HEK293 (cell line): ENCODE measurements at regions not wholly inside any gene's neighbourhood (a gene's known extent, or its start where the extent isn't known, plus 50 kb on each side); places are given as distances from the start of the nearest gene placed in this dataset.

Experiments
- HOXA7 ChIP-seq: sonication (generic); formaldehyde crosslinking; IDR thresholded peaks from 2 replicates; pipeline ENCODE4 v1.8.1; 2022; ENCODE audit warnings: missing genetic modification reagents, borderline replicate concordance
- ZNF311 ChIP-seq: fragments of 450-650 bp; formaldehyde crosslinking; IDR thresholded peaks from 2 replicates; pipeline ENCODE4 v1.5.1; 2017; ENCODE audit warnings: missing biosample characterization, missing genetic modification characterization, borderline replicate concordance
- ZNF654 ChIP-seq: fragments of 450-650 bp; formaldehyde crosslinking; IDR thresholded peaks from 2 replicates; pipeline ENCODE4 v1.5.1; 2016; ENCODE audit warnings: low read depth, missing biosample characterization, missing genetic modification characterization
- TF ChIP-seq, protein P1 (sequence below): fragments of 450-650 bp; formaldehyde crosslinking; IDR thresholded peaks from 2 replicates; pipeline ENCODE4 v1.5.1; 2017; ENCODE audit warnings: missing biosample characterization, mild to moderate bottlenecking, missing genetic modification characterization, moderate library complexity
- TF ChIP-seq, protein P2 (sequence below): fragments of 450-650 bp; formaldehyde crosslinking; IDR thresholded peaks from 2 replicates; pipeline ENCODE4 v1.5.1; 2016; ENCODE audit warnings: missing biosample characterization, missing genetic modification characterization

DNA sequence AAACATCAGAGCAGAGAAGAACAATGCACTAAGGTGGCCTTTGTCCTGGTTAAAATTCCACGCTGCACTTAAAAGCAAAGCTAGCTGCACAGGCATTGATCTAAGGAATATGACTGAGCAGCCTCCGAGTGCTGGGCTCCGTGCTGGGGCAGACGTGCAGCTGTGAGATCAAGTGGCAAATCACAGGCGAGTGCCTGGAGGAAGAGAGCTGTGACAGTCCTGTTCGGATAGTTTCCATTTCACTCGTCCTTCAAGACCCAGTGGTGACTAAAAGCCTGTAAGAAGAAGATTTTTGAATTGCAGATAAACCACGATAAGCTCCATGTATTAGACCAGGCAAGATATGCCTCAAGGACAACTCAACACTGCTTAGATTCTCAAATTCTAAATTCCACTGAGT lies 247.9 kb downstream of the ANKRD60 start:
- TF ChIP-seq, protein P1, sequence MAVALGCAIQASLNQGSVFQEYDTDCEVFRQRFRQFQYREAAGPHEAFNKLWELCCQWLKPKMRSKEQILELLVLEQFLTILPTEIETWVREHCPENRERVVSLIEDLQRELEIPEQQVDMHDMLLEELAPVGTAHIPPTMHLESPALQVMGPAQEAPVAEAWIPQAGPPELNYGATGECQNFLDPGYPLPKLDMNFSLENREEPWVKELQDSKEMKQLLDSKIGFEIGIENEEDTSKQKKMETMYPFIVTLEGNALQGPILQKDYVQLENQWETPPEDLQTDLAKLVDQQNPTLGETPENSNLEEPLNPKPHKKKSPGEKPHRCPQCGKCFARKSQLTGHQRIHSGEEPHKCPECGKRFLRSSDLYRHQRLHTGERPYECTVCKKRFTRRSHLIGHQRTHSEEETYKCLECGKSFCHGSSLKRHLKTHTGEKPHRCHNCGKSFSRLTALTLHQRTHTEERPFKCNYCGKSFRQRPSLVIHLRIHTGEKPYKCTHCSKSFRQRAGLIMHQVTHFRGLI (tag by site-specific recombination) = no peak
- TF ChIP-seq, protein P2, sequence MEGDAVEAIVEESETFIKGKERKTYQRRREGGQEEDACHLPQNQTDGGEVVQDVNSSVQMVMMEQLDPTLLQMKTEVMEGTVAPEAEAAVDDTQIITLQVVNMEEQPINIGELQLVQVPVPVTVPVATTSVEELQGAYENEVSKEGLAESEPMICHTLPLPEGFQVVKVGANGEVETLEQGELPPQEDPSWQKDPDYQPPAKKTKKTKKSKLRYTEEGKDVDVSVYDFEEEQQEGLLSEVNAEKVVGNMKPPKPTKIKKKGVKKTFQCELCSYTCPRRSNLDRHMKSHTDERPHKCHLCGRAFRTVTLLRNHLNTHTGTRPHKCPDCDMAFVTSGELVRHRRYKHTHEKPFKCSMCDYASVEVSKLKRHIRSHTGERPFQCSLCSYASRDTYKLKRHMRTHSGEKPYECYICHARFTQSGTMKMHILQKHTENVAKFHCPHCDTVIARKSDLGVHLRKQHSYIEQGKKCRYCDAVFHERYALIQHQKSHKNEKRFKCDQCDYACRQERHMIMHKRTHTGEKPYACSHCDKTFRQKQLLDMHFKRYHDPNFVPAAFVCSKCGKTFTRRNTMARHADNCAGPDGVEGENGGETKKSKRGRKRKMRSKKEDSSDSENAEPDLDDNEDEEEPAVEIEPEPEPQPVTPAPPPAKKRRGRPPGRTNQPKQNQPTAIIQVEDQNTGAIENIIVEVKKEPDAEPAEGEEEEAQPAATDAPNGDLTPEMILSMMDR (tag by site-specific recombination) = no peak
- TF ChIP-seq HOXA7 (CRISPR knock-in tag) = no peak
- TF ChIP-seq ZNF654 (tag by site-specific recombination) = no peak
- no peak for TF ChIP-seq ZNF311 (tag by site-specific recombination)
